CD14-positive monocyte (primary cell): ENCODE measurements at regions not wholly inside any gene's neighbourhood (a gene's known extent, or its start where the extent isn't known, plus 50 kb on each side); places are given as distances from the start of the nearest gene placed in this dataset.

ENCODE experiments used
- DNase-seq, 3 donors: peaks; one replicate each; pipeline ENCODE4 v3.0.0-alpha.2; 2011 to 2022
- H2AFZ ChIP-seq: 2 replicates; pipeline ENCODE4 v1.6.0; 2012; ENCODE audit warnings: mild to moderate bottlenecking, low read depth, low read length, inconsistent platforms; ENCODE audit not compliant: insufficient read depth, poor library complexity, severe bottlenecking
- H3K27ac ChIP-seq, 2 donors: 1 replicate in 1 of 2; 2 replicates in 1 of 2; pipeline ENCODE4 v1.5.1; 2012 to 2013; ENCODE audit warnings: low read length in 2 of 2, control low read depth in 1 of 2, inconsistent platforms in 1 of 2, low read depth in 1 of 2, mild to moderate bottlenecking in 1 of 2
- H3K27me3 ChIP-seq, 2 donors: one replicate each; pipeline versions ENCODE4 v1.6.0 to v1.6.1; 2011 to 2013; ENCODE audit warnings: low read length in 2 of 2; ENCODE audit not compliant: control insufficient read depth in 2 of 2, insufficient read depth in 2 of 2
- H3K36me3 ChIP-seq, 2 donors: replicated peaks in 1 of 2; 1 replicate in 1 of 2; 2 replicates in 1 of 2; pipeline versions ENCODE4 v1.5.1 to v1.6.1; 2012 to 2013; ENCODE audit warnings: low read length in 2 of 2, control low read depth in 1 of 2, inconsistent platforms in 1 of 2, mild to moderate bottlenecking in 1 of 2; ENCODE audit not compliant: insufficient read depth in 2 of 2, control insufficient read depth in 1 of 2
- H3K4me1 ChIP-seq, 2 donors: 1 replicate in 1 of 2; 2 replicates in 1 of 2; pipeline versions ENCODE4 v1.5.1 to v1.6.1; 2012 to 2013; ENCODE audit warnings: low read length in 2 of 2, control low read depth in 1 of 2, inconsistent platforms in 1 of 2, mild to moderate bottlenecking in 1 of 2, moderate library complexity in 1 of 2; ENCODE audit not compliant: insufficient read depth in 2 of 2, control insufficient read depth in 1 of 2
- H3K4me2 ChIP-seq: replicated peaks from 2 replicates; pipeline ENCODE3; 2012; ENCODE audit warnings: low read length, moderate library complexity, mild to moderate bottlenecking; ENCODE audit not compliant: poor library complexity, severe bottlenecking; ENCODE audit errors: extremely low read depth
- H3K4me3 ChIP-seq, 3 experiments: fragments of 200-600 bp in 1 of 3; sonication (generic) in 1 of 3; replicated peaks in 1 of 3; 1 replicate in 2 of 3; 2 replicates in 1 of 3; pipeline ENCODE4 v1.5.1; 2011 to 2013; ENCODE audit warnings: low read length in 3 of 3, mild to moderate bottlenecking in 3 of 3, control low read depth in 2 of 3, low read depth in 2 of 3, inconsistent platforms in 1 of 3, moderate library complexity in 1 of 3
- H3K79me2 ChIP-seq: 2 replicates; pipeline ENCODE4 v1.6.0; 2012; ENCODE audit warnings: mild to moderate bottlenecking, control low read depth, inconsistent platforms, low read length, moderate library complexity; ENCODE audit not compliant: insufficient read depth
- H3K9ac ChIP-seq: 2 replicates; pipeline ENCODE4 v1.6.0; 2017; ENCODE audit warnings: low read length, mild to moderate bottlenecking; ENCODE audit not compliant: insufficient read depth, poor library complexity, severe bottlenecking
- H3K9me3 ChIP-seq, 2 donors: replicated peaks in 1 of 2; 1 replicate in 1 of 2; 2 replicates in 1 of 2; pipeline versions ENCODE4 v1.5.1 to v1.6.1; 2012 to 2013; ENCODE audit warnings: low read length in 2 of 2, control low read depth in 1 of 2; ENCODE audit not compliant: control insufficient read depth in 1 of 2, insufficient read depth in 1 of 2
- H4K20me1 ChIP-seq: 2 replicates; pipeline ENCODE4 v1.6.0; 2012; ENCODE audit warnings: mild to moderate bottlenecking, low read length, control low read depth, moderate library complexity; ENCODE audit not compliant: insufficient read depth
- H3K27ac Mint-ChIP-seq, 7 donors: one replicate each; pipeline ENCODE4 v1.8.0; 2020; ENCODE audit warnings: mild to moderate bottlenecking in 7 of 7, mixed read lengths in 7 of 7, moderate library complexity in 6 of 7, inconsistent platforms in 2 of 7
- H3K27me3 Mint-ChIP-seq, 3 donors: one replicate each; pipeline ENCODE4 v1.8.0; 2021 to 2022; ENCODE audit warnings: low read depth in 3 of 3, mild to moderate bottlenecking in 3 of 3, mixed read lengths in 3 of 3, moderate library complexity in 3 of 3, inconsistent platforms in 1 of 3
- H3K36me3 Mint-ChIP-seq, 2 donors: one replicate each; pipeline ENCODE4 v1.8.0; 2020; ENCODE audit warnings: mixed read lengths in 2 of 2, inconsistent platforms in 1 of 2, mild to moderate bottlenecking in 1 of 2
- H3K4me1 Mint-ChIP-seq: one replicate; pipeline ENCODE4 v1.8.0; 2020; ENCODE audit warnings: mild to moderate bottlenecking, mixed read lengths
- H3K4me3 Mint-ChIP-seq, 2 donors: one replicate each; pipeline ENCODE4 v1.8.0; 2020; ENCODE audit warnings: mild to moderate bottlenecking in 2 of 2, mixed read lengths in 2 of 2, moderate library complexity in 1 of 2
- H3K9me3 Mint-ChIP-seq, 7 donors: one replicate each; pipeline ENCODE4 v1.8.0; 2020 to 2022; ENCODE audit warnings: mixed read lengths in 7 of 7, mild to moderate bottlenecking in 6 of 7, moderate library complexity in 6 of 7, inconsistent platforms in 2 of 7
- WGBS: methylation state at CpG from one replicate; pipeline ENCODE4 v1.1.5; 2013; ENCODE audit warnings: missing lambda C conversion rate; ENCODE audit not compliant: insufficient coverage; 5-methylcytosine and 5-hydroxymethylcytosine counted together
- intact Hi-C, 2 donors: fragments of 100-400 bp; cut with micrococcal nuclease; formaldehyde crosslinking; loops; one replicate each; pipeline versions ENCODE4 v1.15.0 to v1.15.1; 2023
- TF ChIP-seq, protein P1 (sequence below): fragments of 200-600 bp; IDR thresholded peaks from one replicate; pipeline ENCODE4 v1.8.0; 2022; ENCODE audit warnings: antibody characterized with exemption, mild to moderate bottlenecking

DNA sequence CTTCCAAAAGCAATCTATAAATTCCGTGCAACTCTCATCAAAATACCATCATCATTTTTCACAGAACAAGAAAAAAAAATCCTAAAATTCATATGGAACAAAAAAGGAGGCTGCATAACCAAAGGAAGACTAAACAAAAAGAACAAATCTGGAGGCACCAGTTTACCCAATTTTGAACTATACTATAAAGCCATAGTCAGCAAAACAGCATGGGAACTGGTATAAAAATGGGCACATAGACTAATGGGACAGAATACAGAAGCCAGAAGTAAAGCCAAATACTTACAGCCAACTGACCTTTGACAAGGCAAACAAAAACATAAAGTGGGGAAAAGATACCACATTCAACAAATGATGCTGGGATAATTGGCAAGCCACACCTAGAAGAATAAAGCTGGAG, 753.5 kb upstream of the PABPC4L start:
- TF ChIP-seq, protein P1, sequence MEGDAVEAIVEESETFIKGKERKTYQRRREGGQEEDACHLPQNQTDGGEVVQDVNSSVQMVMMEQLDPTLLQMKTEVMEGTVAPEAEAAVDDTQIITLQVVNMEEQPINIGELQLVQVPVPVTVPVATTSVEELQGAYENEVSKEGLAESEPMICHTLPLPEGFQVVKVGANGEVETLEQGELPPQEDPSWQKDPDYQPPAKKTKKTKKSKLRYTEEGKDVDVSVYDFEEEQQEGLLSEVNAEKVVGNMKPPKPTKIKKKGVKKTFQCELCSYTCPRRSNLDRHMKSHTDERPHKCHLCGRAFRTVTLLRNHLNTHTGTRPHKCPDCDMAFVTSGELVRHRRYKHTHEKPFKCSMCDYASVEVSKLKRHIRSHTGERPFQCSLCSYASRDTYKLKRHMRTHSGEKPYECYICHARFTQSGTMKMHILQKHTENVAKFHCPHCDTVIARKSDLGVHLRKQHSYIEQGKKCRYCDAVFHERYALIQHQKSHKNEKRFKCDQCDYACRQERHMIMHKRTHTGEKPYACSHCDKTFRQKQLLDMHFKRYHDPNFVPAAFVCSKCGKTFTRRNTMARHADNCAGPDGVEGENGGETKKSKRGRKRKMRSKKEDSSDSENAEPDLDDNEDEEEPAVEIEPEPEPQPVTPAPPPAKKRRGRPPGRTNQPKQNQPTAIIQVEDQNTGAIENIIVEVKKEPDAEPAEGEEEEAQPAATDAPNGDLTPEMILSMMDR, result no peak
- no peak overlapping the region for H3K4me2 ChIP-seq
- no peak overlapping the region for H3K9ac ChIP-seq
- H3K79me2 ChIP-seq, result no peaks in the 10 kb centered on the region
- WGBS, result no CpG with 5 or more reads among the region's 1 CpG
- Mint-ChIP-seq H3K9me3 (peaks cover 0 to 7% (median 4%) of the 10 kb centered on the region in 7 donors), H3K27me3 (peaks cover 0 to 2% (median 0%) of the 10 kb centered on the region in 3 donors), H3K36me3 (no peaks in the 10 kb centered on the region), H3K27ac (no peak overlapping the region), H3K4me1 (no peaks in the 10 kb centered on the region), H3K4me3 (no peak overlapping the region)
- no peak overlapping the region for H2AFZ ChIP-seq
- H3K27me3 ChIP-seq, result no peaks in the 10 kb centered on the region
- H3K27ac ChIP-seq, result no peak overlapping the region
- DNase-seq, result no peak
- H3K36me3 ChIP-seq, result no peaks in the 10 kb centered on the region
- intact Hi-C loops, result no loop called here
- no peaks in the 10 kb centered on the region for H3K9me3 ChIP-seq
- H3K4me1 ChIP-seq, result no peaks in the 10 kb centered on the region
- H4K20me1 ChIP-seq, result no peaks in the 10 kb centered on the region
- H3K4me3 ChIP-seq, result no peak overlapping the region

DNA sequence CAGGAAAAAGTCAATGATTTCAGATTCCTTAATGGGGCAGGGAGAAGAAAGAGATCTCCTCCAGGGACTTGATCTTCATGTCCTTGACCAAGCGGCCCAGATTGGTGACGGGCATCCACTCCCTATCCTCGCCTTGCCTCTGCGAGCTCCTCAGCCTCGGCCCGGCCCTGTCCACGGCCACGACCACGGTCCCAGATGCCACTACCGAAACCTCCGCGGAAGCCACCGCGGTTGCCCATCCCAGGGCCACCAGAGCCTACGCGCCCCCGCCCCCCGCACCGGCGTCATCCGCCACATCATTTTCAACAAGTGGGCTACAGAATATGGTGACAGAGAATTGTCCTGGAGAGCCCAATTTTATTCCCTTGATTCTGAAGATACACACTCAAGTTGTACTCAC, 751.2 kb upstream of the PABPC4L start:
- H3K4me1 ChIP-seq, result no peaks in the 10 kb centered on the region
- no peaks in the 10 kb centered on the region for H3K36me3 ChIP-seq
- H2AFZ ChIP-seq, result no peak overlapping the region
- no peak overlapping the region for H3K27ac Mint-ChIP-seq
- peaks cover 0 to 7% (median 4%) of the 10 kb centered on the region in 7 donors for H3K9me3 Mint-ChIP-seq
- no peak overlapping the region for H3K27ac ChIP-seq
- H3K4me3 ChIP-seq, result no peak overlapping the region
- no peaks in the 10 kb centered on the region for H4K20me1 ChIP-seq
- intact Hi-C loops, result no loop called here
- H3K79me2 ChIP-seq, result no peaks in the 10 kb centered on the region
- TF ChIP-seq, protein P1, result no peak
- H3K4me3 Mint-ChIP-seq, result no peak overlapping the region
- 93% methylated on average over 16 of the region's 21 CpGs for WGBS
- H3K36me3 Mint-ChIP-seq, result no peaks in the 10 kb centered on the region
- H3K27me3 ChIP-seq, result no peaks in the 10 kb centered on the region
- H3K9me3 ChIP-seq, result peaks cover 0 to 6% of the 10 kb centered on the region in 2 donors
- H3K4me2 ChIP-seq, result no peak overlapping the region
- no peak for DNase-seq
- H3K9ac ChIP-seq, result no peak overlapping the region
- H3K27me3 Mint-ChIP-seq, result peaks cover 0 to 2% (median 0%) of the 10 kb centered on the region in 3 donors
- no peaks in the 10 kb centered on the region for H3K4me1 Mint-ChIP-seq
